ENCODE measurements at regions not wholly inside any gene's neighbourhood (a gene's known extent, or its start where the extent isn't known, plus 50 kb on each side); places are given as distances from the start of the nearest gene placed in this dataset.

GRCh38 chr3:24594161-24594560 is 99.5 kb upstream of the THRB start (continued):
- TF ChIP-seq RUNX3 (IDR thresholded peaks at IDR 0.05; ENCODE audit: low read length) (no peak), NR2F1 (conservative IDR thresholded peaks at IDR 0.05) (no peak)

GRCh38 chr3:24595796-24596195 is 101.1 kb upstream of the THRB start:
- no peaks in the 10 kb centered on the region for H3K79me2 ChIP-seq (ENCODE audit: control insufficient read depth, insufficient read depth, low read length)
- SMC1A ChIA-PET (ENCODE audit: uncharacterized antibody, unreplicated experiment) = no interaction called here
- no peaks in the 10 kb centered on the region for H3K27me3 ChIP-seq (replicated peaks in 1 of 2; ENCODE audit: control insufficient read depth in 2 of 2, insufficient read depth in 2 of 2, low read length in 1 of 2)
- H3K4me3 ChIP-seq = no peak overlapping the region
- H3K27ac ChIP-seq (ENCODE audit: control insufficient read depth, insufficient read depth) = no peak overlapping the region
- no peaks in the 10 kb centered on the region for H4K20me1 ChIP-seq (ENCODE audit: control insufficient read depth, insufficient read depth)
- no peaks in the 10 kb centered on the region for H3K9me3 ChIP-seq (replicated peaks; ENCODE audit: control insufficient read depth, insufficient read depth, low read length)
- intact Hi-C loops (cut with micrococcal nuclease; ENCODE audit: unreplicated experiment) = no loop called here
- WGBS (ENCODE audit: insufficient coverage, insufficient replicate concordance, low lambda C conversion rate, missing lambda C conversion rate) = 3% methylated on average over 2 of the region's 2 CpGs
- no peak overlapping the region for H3K9ac ChIP-seq (ENCODE audit: control insufficient read depth, insufficient read depth, low read length)
- CTCF ChIA-PET = interaction anchor here (0.7 to 1.1 kb wide), 2 partner anchors 13 to 48 kb away, joined by 4 read pairs; no protein-coding TSS in a partner anchor
- no peak overlapping the region for H3K4me2 ChIP-seq (ENCODE audit: control insufficient read depth, insufficient read depth)
- ATAC-seq = no peak
- RAD21 ChIA-PET (ENCODE audit: unreplicated experiment) = no interaction called here
- DNase-seq (ENCODE audit: low read depth, low spot score) = no peak
- H3K4me1 ChIP-seq (ENCODE audit: control insufficient read depth, insufficient read depth, low read length) = no peaks in the 10 kb centered on the region
- no peaks in the 10 kb centered on the region for H3K36me3 ChIP-seq (ENCODE audit: control insufficient read depth in 2 of 2, insufficient read depth in 2 of 2, low read length in 1 of 2)
- POLR2A ChIA-PET = no interaction called here
- TF ChIP-seq, protein P1, sequence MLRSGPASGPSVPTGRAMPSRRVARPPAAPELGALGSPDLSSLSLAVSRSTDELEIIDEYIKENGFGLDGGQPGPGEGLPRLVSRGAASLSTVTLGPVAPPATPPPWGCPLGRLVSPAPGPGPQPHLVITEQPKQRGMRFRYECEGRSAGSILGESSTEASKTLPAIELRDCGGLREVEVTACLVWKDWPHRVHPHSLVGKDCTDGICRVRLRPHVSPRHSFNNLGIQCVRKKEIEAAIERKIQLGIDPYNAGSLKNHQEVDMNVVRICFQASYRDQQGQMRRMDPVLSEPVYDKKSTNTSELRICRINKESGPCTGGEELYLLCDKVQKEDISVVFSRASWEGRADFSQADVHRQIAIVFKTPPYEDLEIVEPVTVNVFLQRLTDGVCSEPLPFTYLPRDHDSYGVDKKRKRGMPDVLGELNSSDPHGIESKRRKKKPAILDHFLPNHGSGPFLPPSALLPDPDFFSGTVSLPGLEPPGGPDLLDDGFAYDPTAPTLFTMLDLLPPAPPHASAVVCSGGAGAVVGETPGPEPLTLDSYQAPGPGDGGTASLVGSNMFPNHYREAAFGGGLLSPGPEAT (IDR thresholded peaks at IDR 0.05; ENCODE audit: low read depth) = no peak
- no peak for TF ChIP-seq ETV6 (conservative IDR thresholded peaks at IDR 0.05 in 1 of 2, IDR thresholded peaks at IDR 0.05 in 1 of 2; ENCODE audit: borderline replicate concordance in 1 of 2, low read depth in 1 of 2)
- no peak for TF ChIP-seq MTA3 (IDR thresholded peaks at IDR 0.05; ENCODE audit: borderline replicate concordance, low read length)
- TF ChIP-seq FOXM1 (IDR thresholded peaks at IDR 0.05; ENCODE audit: low read depth, low read length) = no peak
- no peak for TF ChIP-seq SP1 (IDR thresholded peaks at IDR 0.05; ENCODE audit: low read depth, low read length)
- no peak overlapping the region for H2AFZ ChIP-seq (ENCODE audit: control insufficient read depth, low read depth, low read length)
- in situ Hi-C loops (cut with MboI) = no loop called here
- no TSS peak for BruUV-seq (replicated peaks)
- FAIRE-seq = no peak

All from GM12878 (cell line).